K562 (cell line): ENCODE measurements at regions not wholly inside any gene's neighbourhood (a gene's known extent, or its start where the extent isn't known, plus 50 kb on each side); places are given as distances from the start of the nearest gene placed in this dataset.
"Not testable (repeated sequence)": the region's sequence is repeated elsewhere in the genome, so short reads cannot be mapped to it uniquely, and the experiment has no call there.

Experiments used
- BCL6 ChIP-seq: fragments of 250-450 bp; sonication (Bioruptor Pico); IDR thresholded peaks from 2 replicates; pipeline ENCODE4 v1.4.0; 2020
- CEBPB ChIP-seq: fragments of 450-650 bp; IDR thresholded peaks from 2 replicates; pipeline ENCODE4 v1.6.1; 2016; ENCODE audit warnings: missing genetic modification characterization, missing compliant biosample characterization
- ESRRA ChIP-seq: fragments of 450-650 bp; IDR thresholded peaks from 2 replicates; pipeline ENCODE4 v1.6.1; 2014; ENCODE audit warnings: low read depth, mild to moderate bottlenecking, moderate library complexity, borderline replicate concordance
- EZH2 ChIP-seq: IDR thresholded peaks from 2 replicates; pipeline ENCODE4 v1.6.1; 2012; ENCODE audit warnings: low read depth, mild to moderate bottlenecking, inconsistent platforms, low read length, borderline replicate concordance
- HMG20B ChIP-seq: fragments of 250-450 bp; sonication (Bioruptor Pico); IDR thresholded peaks from 2 replicates; pipeline ENCODE4 v1.5.0; 2021; ENCODE audit warnings: mild to moderate bottlenecking
- HNRNPL ChIP-seq: fragments of 200-400 bp; formaldehyde crosslinking; IDR thresholded peaks from 2 replicates; pipeline ENCODE4 v1.6.1; 2017; ENCODE audit warnings: low read depth, mild to moderate bottlenecking, low read length
- HSF4 ChIP-seq: fragments of 250-450 bp; sonication (Bioruptor Pico); IDR thresholded peaks from 2 replicates; pipeline ENCODE4 v2.1.2; 2022; ENCODE audit warnings: mild to moderate bottlenecking, moderate library complexity, borderline replicate concordance
- NFRKB ChIP-seq: fragments of 450-650 bp; IDR thresholded peaks from 2 replicates; pipeline ENCODE4 v1.6.1; 2016; ENCODE audit warnings: low read depth
- ZNF174 ChIP-seq: fragments of 250-450 bp; sonication (Bioruptor Pico); IDR thresholded peaks from 2 replicates; pipeline ENCODE4 v1.4.0; 2020; ENCODE audit warnings: mild to moderate bottlenecking
- ZNF184 ChIP-seq: sonication (generic); formaldehyde crosslinking; IDR thresholded peaks from 2 replicates; pipeline ENCODE4 v1.5.0; 2020; ENCODE audit warnings: missing genetic modification reagents
- TF ChIP-seq, protein P1 (sequence below): fragments of 250-450 bp; sonication (Bioruptor Pico); IDR thresholded peaks from 2 replicates; pipeline ENCODE4 v1.4.0; 2020; ENCODE audit warnings: mild to moderate bottlenecking
- TF ChIP-seq, protein P2 (sequence below), 3 experiments: IDR thresholded peaks in 2 of 3; conservative IDR thresholded peaks in 1 of 3; 2 replicates each; pipeline ENCODE4 v1.5.1; 2011 to 2012; ENCODE audit warnings: low read length in 3 of 3, mild to moderate bottlenecking in 3 of 3, control low read depth in 2 of 3, improper control_type of control experiment in 1 of 3, inconsistent platforms in 1 of 3, low read depth in 1 of 3, mixed read lengths in 1 of 3, moderate library complexity in 1 of 3; ENCODE audit not compliant: insufficient read depth in 2 of 3
- TF ChIP-seq, protein P3 (sequence below): sonication (generic); formaldehyde crosslinking; IDR thresholded peaks from 2 replicates; pipeline ENCODE4 v1.8.1; 2022; ENCODE audit warnings: missing genetic modification reagents

DNA sequence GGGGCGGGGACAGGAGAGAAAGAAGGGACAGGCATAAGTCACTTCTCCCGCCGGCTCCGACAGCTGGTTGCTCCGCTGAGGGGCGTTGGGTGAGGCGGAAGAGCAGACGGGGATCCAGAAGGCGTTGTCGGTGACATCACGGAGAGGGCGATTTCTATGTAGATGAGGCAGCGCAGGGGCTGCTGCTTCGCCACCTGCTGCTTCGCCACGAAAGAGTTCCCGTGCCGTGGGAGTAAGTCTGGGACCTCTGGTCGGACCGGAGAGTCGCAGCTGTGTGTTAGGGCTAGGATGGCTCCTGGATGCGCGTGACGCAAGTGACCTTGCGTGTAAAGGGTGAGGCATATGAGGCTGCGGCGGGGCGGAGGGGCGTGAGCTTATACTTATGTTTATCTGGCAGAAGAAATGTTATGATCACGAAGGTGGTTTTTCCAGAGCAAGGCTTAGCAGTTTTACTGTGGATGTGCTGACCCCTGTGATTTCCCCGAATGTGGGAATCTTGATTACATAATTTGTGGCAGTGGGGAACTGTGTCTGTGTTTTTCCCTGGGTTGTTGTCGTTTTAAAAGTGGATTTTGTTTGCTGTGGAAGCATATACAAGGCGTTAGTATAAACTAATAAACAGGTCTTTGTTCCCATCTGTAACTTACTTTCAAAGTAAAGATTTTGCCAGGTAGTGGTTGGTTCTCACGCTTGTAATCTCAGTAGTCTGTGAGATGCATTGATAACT is 52.8 kb downstream of the PPIAL4A start:
- TF ChIP-seq NFRKB (peak; percentile 53; the same call in 1 of the 2 replicates), BCL6 (CRISPR knock-in tag) (peak; percentile 68; the same call in 1 of the 2 replicates), ZNF174 (CRISPR knock-in tag) (0 out of 2 replicates have a peak, but pooled peaks have one; percentile 76), ESRRA (peak; percentile 79), HNRNPL (peak; percentile 74; the same call in 1 of the 2 replicates), CEBPB (tag) (peak; percentile 69), HMG20B (CRISPR knock-in tag) (0 out of 2 replicates have a peak, but pooled peaks have one; percentile 48)
- TF ChIP-seq, protein P1, sequence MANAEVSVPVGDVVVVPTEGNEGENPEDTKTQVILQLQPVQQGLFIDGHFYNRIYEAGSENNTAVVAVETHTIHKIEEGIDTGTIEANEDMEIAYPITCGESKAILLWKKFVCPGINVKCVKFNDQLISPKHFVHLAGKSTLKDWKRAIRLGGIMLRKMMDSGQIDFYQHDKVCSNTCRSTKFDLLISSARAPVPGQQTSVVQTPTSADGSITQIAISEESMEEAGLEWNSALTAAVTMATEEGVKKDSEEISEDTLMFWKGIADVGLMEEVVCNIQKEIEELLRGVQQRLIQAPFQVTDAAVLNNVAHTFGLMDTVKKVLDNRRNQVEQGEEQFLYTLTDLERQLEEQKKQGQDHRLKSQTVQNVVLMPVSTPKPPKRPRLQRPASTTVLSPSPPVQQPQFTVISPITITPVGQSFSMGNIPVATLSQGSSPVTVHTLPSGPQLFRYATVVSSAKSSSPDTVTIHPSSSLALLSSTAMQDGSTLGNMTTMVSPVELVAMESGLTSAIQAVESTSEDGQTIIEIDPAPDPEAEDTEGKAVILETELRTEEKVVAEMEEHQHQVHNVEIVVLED (CRISPR knock-in tag) = 0 out of 2 replicates have a peak, but pooled peaks have one; percentile 11
- TF ChIP-seq, protein P2, sequence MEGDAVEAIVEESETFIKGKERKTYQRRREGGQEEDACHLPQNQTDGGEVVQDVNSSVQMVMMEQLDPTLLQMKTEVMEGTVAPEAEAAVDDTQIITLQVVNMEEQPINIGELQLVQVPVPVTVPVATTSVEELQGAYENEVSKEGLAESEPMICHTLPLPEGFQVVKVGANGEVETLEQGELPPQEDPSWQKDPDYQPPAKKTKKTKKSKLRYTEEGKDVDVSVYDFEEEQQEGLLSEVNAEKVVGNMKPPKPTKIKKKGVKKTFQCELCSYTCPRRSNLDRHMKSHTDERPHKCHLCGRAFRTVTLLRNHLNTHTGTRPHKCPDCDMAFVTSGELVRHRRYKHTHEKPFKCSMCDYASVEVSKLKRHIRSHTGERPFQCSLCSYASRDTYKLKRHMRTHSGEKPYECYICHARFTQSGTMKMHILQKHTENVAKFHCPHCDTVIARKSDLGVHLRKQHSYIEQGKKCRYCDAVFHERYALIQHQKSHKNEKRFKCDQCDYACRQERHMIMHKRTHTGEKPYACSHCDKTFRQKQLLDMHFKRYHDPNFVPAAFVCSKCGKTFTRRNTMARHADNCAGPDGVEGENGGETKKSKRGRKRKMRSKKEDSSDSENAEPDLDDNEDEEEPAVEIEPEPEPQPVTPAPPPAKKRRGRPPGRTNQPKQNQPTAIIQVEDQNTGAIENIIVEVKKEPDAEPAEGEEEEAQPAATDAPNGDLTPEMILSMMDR (IDR thresholded peaks at IDR 0.05 in 2 of 3, conservative IDR thresholded peaks at IDR 0.05 in 1 of 3; ENCODE audit: insufficient read depth in 2 of 3, low read depth in 1 of 3, low read length in 3 of 3) = not testable (repeated sequence)
- TF ChIP-seq EZH2; HSF4 (CRISPR knock-in tag); ZNF184 (CRISPR knock-in tag): not testable (repeated sequence)
- TF ChIP-seq, protein P3, sequence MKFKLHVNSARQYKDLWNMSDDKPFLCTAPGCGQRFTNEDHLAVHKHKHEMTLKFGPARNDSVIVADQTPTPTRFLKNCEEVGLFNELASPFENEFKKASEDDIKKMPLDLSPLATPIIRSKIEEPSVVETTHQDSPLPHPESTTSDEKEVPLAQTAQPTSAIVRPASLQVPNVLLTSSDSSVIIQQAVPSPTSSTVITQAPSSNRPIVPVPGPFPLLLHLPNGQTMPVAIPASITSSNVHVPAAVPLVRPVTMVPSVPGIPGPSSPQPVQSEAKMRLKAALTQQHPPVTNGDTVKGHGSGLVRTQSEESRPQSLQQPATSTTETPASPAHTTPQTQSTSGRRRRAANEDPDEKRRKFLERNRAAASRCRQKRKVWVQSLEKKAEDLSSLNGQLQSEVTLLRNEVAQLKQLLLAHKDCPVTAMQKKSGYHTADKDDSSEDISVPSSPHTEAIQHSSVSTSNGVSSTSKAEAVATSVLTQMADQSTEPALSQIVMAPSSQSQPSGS (CRISPR knock-in tag) = not testable (repeated sequence)
